ENCODE measurements at regions not wholly inside any gene's neighbourhood (a gene's known extent, or its start where the extent isn't known, plus 50 kb on each side); places are given as distances from the start of the nearest gene placed in this dataset.
"Not testable (repeated sequence)": the region's sequence is repeated elsewhere in the genome, so short reads cannot be mapped to it uniquely, and the experiment has no call there.

DNA sequence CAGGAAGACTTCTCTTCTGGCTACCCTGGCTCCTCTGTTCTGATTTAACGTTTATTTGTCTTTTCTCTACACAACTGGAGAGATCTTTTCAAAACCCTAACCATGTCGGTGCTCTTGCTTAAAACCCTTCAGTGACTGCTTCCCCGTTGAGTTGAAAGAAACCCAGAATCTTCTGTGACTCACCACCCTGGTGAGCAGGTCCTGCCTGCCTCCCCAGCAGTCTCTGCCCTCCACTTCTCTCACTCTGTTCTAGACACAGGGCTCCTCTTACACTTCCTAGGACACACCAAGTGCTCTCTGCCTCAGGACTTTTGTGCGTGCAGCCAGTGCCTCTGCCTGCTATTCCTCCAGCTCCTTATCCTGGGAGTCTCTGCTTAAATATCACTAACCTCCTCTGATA lies 131.4 kb downstream of the IER5 start:
- Histone ChIP-seq H3K4me1 (ENCODE audit: control insufficient read depth in 1 of 2, insufficient read depth in 1 of 2, low read depth in 1 of 2, low read length in 1 of 2) (no peaks in the 10 kb centered on the region), H3K4me3 (ENCODE audit: low read depth in 1 of 2, low read length in 1 of 2) (no peak overlapping the region), H3K36me3 (no peaks in the 10 kb centered on the region), H3K27me3 (no peaks in the 10 kb centered on the region), H3K27ac (no peak overlapping the region), H3K9me3 (no peaks in the 10 kb centered on the region)
- TF ChIP-seq, protein P1, sequence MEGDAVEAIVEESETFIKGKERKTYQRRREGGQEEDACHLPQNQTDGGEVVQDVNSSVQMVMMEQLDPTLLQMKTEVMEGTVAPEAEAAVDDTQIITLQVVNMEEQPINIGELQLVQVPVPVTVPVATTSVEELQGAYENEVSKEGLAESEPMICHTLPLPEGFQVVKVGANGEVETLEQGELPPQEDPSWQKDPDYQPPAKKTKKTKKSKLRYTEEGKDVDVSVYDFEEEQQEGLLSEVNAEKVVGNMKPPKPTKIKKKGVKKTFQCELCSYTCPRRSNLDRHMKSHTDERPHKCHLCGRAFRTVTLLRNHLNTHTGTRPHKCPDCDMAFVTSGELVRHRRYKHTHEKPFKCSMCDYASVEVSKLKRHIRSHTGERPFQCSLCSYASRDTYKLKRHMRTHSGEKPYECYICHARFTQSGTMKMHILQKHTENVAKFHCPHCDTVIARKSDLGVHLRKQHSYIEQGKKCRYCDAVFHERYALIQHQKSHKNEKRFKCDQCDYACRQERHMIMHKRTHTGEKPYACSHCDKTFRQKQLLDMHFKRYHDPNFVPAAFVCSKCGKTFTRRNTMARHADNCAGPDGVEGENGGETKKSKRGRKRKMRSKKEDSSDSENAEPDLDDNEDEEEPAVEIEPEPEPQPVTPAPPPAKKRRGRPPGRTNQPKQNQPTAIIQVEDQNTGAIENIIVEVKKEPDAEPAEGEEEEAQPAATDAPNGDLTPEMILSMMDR (IDR thresholded peaks at IDR 0.05) = no peak

DNA sequence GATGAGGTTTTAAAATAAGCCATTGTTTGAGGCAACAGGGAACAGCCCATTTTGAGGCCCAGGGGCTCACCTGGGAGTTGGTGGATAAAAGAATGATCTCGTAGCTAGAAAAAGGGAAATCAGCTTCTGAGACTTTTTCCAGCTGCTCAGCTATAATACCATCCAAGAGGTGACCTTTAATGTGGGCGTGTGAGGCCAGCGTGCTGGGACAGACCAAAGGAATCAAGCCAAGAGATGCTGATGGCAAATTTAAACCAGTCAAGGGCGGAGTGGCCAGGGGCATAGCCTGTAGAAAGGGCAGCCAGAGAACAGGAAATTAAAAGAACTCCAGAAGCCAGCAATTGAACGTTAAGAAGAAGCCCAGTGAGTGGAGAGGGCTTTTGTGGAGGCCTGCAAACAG lies 132.6 kb downstream of the IER5 start:
- H3K4me1 ChIP-seq (ENCODE audit: control insufficient read depth in 1 of 2, insufficient read depth in 1 of 2, low read depth in 1 of 2, low read length in 1 of 2) = no peaks in the 10 kb centered on the region
- TF ChIP-seq, protein P1 (IDR thresholded peaks at IDR 0.05) = no peak
- no peak overlapping the region for H3K4me3 ChIP-seq (ENCODE audit: low read depth in 1 of 2, low read length in 1 of 2)
- H3K27ac ChIP-seq = no peak overlapping the region
- H3K9me3 ChIP-seq = no peaks in the 10 kb centered on the region
- no peaks in the 10 kb centered on the region for H3K27me3 ChIP-seq
- H3K36me3 ChIP-seq = no peaks in the 10 kb centered on the region

DNA sequence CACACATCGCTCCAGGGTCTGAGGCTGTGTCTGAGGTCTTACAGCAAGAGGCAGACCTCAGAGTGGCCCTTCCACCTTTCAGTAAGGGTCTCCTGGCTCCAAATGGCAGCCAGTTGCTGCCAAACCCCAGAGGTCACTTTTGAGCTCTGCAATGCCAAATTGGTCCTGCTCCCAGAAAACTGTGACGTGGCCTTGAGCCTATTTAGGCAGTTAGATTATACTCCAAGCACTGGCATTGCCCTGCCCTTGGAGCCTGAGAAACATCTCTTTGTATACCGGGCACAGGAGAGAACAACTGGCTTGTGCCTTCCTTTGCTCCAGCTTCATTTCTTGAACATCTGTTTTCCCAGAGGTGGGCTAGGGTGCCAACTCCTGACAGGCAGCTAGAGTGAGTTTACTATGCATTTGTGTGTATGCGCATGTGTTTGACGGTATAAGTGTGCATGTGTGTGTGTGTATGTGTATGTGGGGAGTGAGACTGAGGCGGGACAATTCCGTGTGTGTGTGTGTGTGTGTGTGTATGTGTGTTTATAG lies 134.5 kb downstream of the IER5 start:
- no peaks in the 10 kb centered on the region for H3K27me3 ChIP-seq
- no peak overlapping the region for H3K27ac ChIP-seq
- H3K36me3 ChIP-seq = no peaks in the 10 kb centered on the region
- TF ChIP-seq, protein P1 (IDR thresholded peaks at IDR 0.05) = no peak
- no peaks in the 10 kb centered on the region for H3K4me1 ChIP-seq (ENCODE audit: control insufficient read depth in 1 of 2, insufficient read depth in 1 of 2, low read depth in 1 of 2, low read length in 1 of 2)
- H3K9me3 ChIP-seq = no peaks in the 10 kb centered on the region
- H3K4me3 ChIP-seq (ENCODE audit: low read depth in 1 of 2, low read length in 1 of 2) = no peak overlapping the region

DNA sequence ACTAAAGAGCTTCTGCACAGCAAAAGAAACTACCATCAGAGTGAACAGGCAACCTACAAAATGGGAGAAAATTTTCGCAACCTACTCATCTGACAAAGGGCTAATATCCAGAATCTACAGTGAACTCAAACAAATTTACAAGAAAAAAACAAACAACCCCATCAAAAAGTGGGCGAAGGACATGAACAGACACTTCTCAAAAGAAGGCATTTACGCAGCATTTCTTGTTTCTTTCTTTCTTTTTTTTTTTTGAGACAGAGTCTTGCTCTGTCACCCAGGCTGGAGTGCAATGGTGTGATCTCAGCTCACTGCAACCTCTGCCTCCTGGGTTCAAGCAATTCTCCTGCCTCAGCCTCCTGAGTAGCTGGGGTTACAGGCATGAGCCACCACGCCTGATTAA lies 138.2 kb downstream of the IER5 start:
- H3K9me3 ChIP-seq; H3K4me1 ChIP-seq (ENCODE audit: control insufficient read depth in 1 of 2, insufficient read depth in 1 of 2, low read depth in 1 of 2, low read length in 1 of 2); H3K27ac ChIP-seq; H3K27me3 ChIP-seq; H3K4me3 ChIP-seq (ENCODE audit: low read depth in 1 of 2, low read length in 1 of 2); H3K36me3 ChIP-seq: not testable (repeated sequence)

DNA sequence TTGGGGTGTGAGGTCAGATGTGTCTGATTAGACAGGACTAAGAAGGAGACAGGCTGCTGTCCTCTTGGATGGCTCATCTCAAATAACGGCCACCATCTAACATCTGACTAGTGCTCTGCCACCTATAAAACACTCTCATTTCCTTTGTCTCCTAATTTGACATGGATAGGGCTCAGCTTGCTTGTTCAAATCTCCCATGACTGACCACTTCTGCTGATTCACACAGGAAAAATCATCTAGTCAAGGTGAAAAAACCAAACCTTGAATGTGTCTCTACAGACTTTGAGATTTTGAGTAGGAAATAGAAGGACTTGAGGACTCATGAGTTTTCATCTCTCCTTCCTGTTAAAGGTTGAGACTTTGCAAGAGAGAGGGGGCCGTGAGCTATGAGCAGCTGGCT lies 150.6 kb downstream of the IER5 start:
- no peaks in the 10 kb centered on the region for H3K27me3 ChIP-seq
- no peaks in the 10 kb centered on the region for H3K9me3 ChIP-seq
- no peaks in the 10 kb centered on the region for H3K4me1 ChIP-seq (ENCODE audit: control insufficient read depth in 1 of 2, insufficient read depth in 1 of 2, low read depth in 1 of 2, low read length in 1 of 2)
- TF ChIP-seq, protein P1 (IDR thresholded peaks at IDR 0.05) = no peak
- no peaks in the 10 kb centered on the region for H3K36me3 ChIP-seq
- H3K4me3 ChIP-seq (ENCODE audit: low read depth in 1 of 2, low read length in 1 of 2) = no peak overlapping the region
- H3K27ac ChIP-seq = no peak overlapping the region

DNA sequence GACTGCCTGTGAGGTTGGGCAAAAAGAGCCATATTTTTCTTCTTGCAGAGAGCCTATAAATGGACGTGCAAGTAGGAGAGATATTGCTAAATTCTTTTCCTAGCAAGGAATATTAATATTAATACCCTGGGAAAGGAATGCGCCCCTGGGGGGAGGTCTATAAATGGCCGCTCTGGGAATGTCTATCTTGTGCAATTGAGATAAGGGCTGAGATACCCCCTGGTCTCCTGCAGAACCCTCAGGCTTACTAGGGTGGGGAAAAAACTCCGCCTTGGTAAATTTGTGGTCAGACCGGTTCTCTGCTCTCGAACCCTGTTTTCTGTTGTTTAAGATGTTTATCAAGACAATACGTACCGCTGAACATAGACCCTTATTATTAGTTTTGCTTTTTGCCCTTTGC lies 157.8 kb downstream of the IER5 start:
- H3K27ac ChIP-seq; H3K4me3 ChIP-seq (ENCODE audit: low read depth in 1 of 2, low read length in 1 of 2); H3K36me3 ChIP-seq; H3K4me1 ChIP-seq (ENCODE audit: control insufficient read depth in 1 of 2, insufficient read depth in 1 of 2, low read depth in 1 of 2, low read length in 1 of 2); H3K9me3 ChIP-seq; H3K27me3 ChIP-seq: not testable (repeated sequence)

DNA sequence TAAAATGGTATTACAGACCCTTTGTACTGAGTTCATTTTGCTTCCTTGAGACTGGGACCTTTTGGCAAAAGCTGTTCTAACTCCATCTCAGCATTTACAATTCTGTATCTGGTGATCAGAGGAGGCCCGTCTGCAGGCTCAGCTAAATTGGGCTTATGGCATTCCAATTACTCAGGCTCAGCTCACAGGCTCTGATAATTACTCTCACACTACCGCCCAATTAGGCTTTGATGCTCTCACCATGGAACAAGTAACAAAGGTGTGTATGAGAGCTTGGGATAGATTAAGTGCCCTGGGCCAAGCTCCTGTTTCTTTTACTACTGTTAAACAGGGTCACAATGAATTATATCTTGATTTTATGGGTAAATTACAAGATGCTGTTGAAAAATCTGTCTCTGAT lies 159.9 kb downstream of the IER5 start:
- not testable (repeated sequence) for H3K4me1 ChIP-seq (ENCODE audit: control insufficient read depth in 1 of 2, insufficient read depth in 1 of 2, low read depth in 1 of 2, low read length in 1 of 2); H3K36me3 ChIP-seq; H3K4me3 ChIP-seq (ENCODE audit: low read depth in 1 of 2, low read length in 1 of 2); H3K27me3 ChIP-seq; H3K9me3 ChIP-seq; H3K27ac ChIP-seq
